ENCODE measurements at regions not wholly inside any gene's neighbourhood (a gene's known extent, or its start where the extent isn't known, plus 50 kb on each side); places are given as distances from the start of the nearest gene placed in this dataset.

DNA sequence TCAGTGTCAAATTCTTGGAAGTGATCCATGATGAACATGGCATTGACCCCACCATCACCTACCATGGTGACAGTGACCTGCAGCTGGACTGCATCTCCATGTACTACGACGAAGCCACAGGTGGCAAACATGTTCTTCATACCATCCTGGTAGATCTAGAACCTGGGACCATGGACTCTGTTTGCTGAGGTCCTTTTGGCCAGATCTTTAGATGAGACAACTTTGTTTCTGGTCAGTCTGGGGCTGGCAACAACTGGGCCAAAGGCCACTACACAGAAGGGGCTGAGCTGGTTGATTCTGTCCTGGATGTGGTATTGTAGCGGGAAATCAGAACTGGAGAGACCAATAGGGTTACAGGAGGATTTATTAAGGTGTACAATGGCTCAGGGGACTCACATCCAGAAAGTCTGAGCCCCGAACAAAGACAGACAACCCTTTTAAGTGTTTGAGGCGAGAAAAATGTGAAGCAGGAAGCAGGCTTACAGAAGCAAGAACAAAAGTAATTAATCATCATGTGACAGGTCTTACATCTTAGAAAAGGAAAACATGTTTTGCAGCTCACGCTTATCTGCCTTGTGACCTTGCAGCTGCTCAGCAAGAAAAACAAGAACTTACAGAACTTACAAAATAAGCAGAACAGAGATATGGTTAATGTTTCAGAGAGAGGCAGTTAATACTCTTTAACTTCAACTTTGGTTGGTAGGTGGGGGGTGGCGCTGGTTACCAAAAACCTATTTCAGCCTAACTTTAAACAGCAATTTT lies 58.8 kb upstream of the MOCS1 start:
- H3K27me3 ChIP-seq (ENCODE audit: control insufficient read depth in 2 of 2, insufficient read depth in 2 of 2, low read length in 2 of 2), result no peaks in the 10 kb centered on the region
- H3K9me3 ChIP-seq (ENCODE audit: control insufficient read depth in 2 of 2, low read length in 2 of 2), result peaks cover 9 to 12% of the 10 kb centered on the region in 2 donors
- no peaks in the 10 kb centered on the region for H3K36me3 ChIP-seq (ENCODE audit: control insufficient read depth in 2 of 2, insufficient read depth in 2 of 2, low read length in 2 of 2)
- no peak overlapping the region for H3K27ac ChIP-seq (ENCODE audit: low read depth in 2 of 2, low read length in 2 of 2)
- peaks cover 2 to 5% of the 10 kb centered on the region in 2 donors for H3K4me1 ChIP-seq (ENCODE audit: control insufficient read depth in 2 of 2, insufficient read depth in 2 of 2, low read length in 2 of 2)
- no peak overlapping the region for H3K4me3 ChIP-seq (ENCODE audit: low read length in 2 of 2)
- no peak overlapping the region for H3K9ac ChIP-seq (ENCODE audit: low read depth in 1 of 2, low read length in 2 of 2)

Data from mucosa of rectum (tissue), 2 donors.